K562 (cell line): ENCODE measurements at regions not wholly inside any gene's neighbourhood (a gene's known extent, or its start where the extent isn't known, plus 50 kb on each side); places are given as distances from the start of the nearest gene placed in this dataset.

Experiments used
- ATAC-seq: fragments of 200-7000 bp; cut with Tn5 transposase; 3 replicates; pipeline ENCODE4 v1.9.1; 2020; ENCODE audit warnings: moderate library complexity
- BruUV-seq: library from RNA; stranded (reverse); fragments of 400-500 nt; replicated peaks from 2 replicates; lab custom pipeline; 2021; lab: Mats Ljungman, UMichigan
- CTCF ChIA-PET: fragments of 300-600 bp; formaldehyde crosslinking; extraction: SDS; loops from one replicate; lab custom pipeline; 2021; ENCODE audit warnings: low intra/inter-chr PET ratio; lab: Yijun Ruan, JAX
- POLR2A ChIA-PET: fragments of 300-600, 350-650 bp; sonication (Branson Sonifier 250); formaldehyde crosslinking; extraction: SDS; loops from one replicate; lab custom pipeline; 2021; ENCODE audit warnings: antibody characterized with exemption, inconsistent platforms; lab: Yijun Ruan, JAX
- DNase-seq, 4 experiments: peaks; one replicate each; pipeline versions ENCODE4 v3.0.0 to v3.0.0-alpha.2; 2011 to 2018; ENCODE audit warnings: low spot score in 3 of 4, mixed read lengths in 3 of 4; ENCODE audit errors: extremely low read depth in 1 of 4
- FAIRE-seq: peaks from 2 replicates; lab custom pipeline; 2011; peaks lifted over from hg19 to GRCh38; lab: Jason Lieb, UNC
- H2AFZ ChIP-seq: 2 replicates; pipeline ENCODE4 v1.6.0; 2011; ENCODE audit warnings: low read depth, low read length, control low read depth, inconsistent platforms
- H3K27ac ChIP-seq: fragments of 200-600 bp; 3 replicates; pipeline ENCODE4 v1.8.0; 2011; ENCODE audit warnings: low read depth, mild to moderate bottlenecking, control low read depth, inconsistent platforms, low read length, moderate library complexity, mixed read lengths; ENCODE audit errors: extremely low read depth
- H3K27me3 ChIP-seq, 2 experiments: fragments of 300-600 bp in 1 of 2; 2 replicates in 1 of 2; 3 replicates in 1 of 2; pipeline versions ENCODE4 v1.6.0 to v1.8.0; 2011; ENCODE audit warnings: inconsistent platforms in 2 of 2, low read length in 2 of 2, mild to moderate bottlenecking in 1 of 2, mixed read lengths in 1 of 2, moderate library complexity in 1 of 2; ENCODE audit not compliant: control insufficient read depth in 2 of 2, insufficient read depth in 2 of 2
- H3K36me3 ChIP-seq: fragments of 300-600 bp; 3 replicates; pipeline ENCODE4 v1.8.0; 2011; ENCODE audit warnings: mild to moderate bottlenecking, low read length, inconsistent platforms; ENCODE audit not compliant: control insufficient read depth, insufficient read depth
- H3K4me1 ChIP-seq, 2 experiments: fragments of 200-600 bp in 1 of 2; replicated peaks in 1 of 2; 2 replicates in 1 of 2; 3 replicates in 1 of 2; pipeline versions ENCODE4 v1.5.1 to v1.8.0; 2011; ENCODE audit warnings: inconsistent platforms in 2 of 2, low read length in 2 of 2, mild to moderate bottlenecking in 1 of 2, mixed read lengths in 1 of 2, moderate library complexity in 1 of 2; ENCODE audit not compliant: control insufficient read depth in 2 of 2, insufficient read depth in 2 of 2
- H3K4me2 ChIP-seq: 2 replicates; pipeline ENCODE4 v1.6.1; 2011; ENCODE audit warnings: low read length, control low read depth, inconsistent platforms, mixed read lengths; ENCODE audit not compliant: insufficient read depth
- H3K4me3 ChIP-seq: fragments of 200-600 bp; sonication (generic), shearing (Covaris generic); 2 replicates; pipeline ENCODE4 v1.5.1; 2016; ENCODE audit warnings: control low read depth, inconsistent platforms
- H3K79me2 ChIP-seq: fragments of 200-600 bp; 3 replicates; pipeline ENCODE4 v1.8.0; 2011; ENCODE audit warnings: low read length, inconsistent platforms; ENCODE audit not compliant: control insufficient read depth, insufficient read depth
- H3K9ac ChIP-seq, 2 experiments: 2 replicates each; pipeline versions ENCODE4 v1.6.0 to v1.6.1; 2011; ENCODE audit warnings: low read depth in 2 of 2, low read length in 2 of 2, control low read depth in 1 of 2, inconsistent platforms in 1 of 2, mild to moderate bottlenecking in 1 of 2, mixed read lengths in 1 of 2; ENCODE audit not compliant: insufficient read depth in 1 of 2
- H3K9me1 ChIP-seq: one replicate; pipeline ENCODE4 v1.6.0; 2011; ENCODE audit warnings: inconsistent platforms, mild to moderate bottlenecking, low read length, moderate library complexity; ENCODE audit not compliant: control insufficient read depth, insufficient read depth
- H3K9me3 ChIP-seq: replicated peaks from 2 replicates; pipeline ENCODE4 v1.5.1; 2011; ENCODE audit warnings: low read depth, low read length, inconsistent platforms; ENCODE audit not compliant: control insufficient read depth, insufficient read depth
- H4K20me1 ChIP-seq: replicated peaks from 2 replicates; pipeline ENCODE4 v1.6.1; 2011; ENCODE audit warnings: low read length, inconsistent platforms, mixed read lengths; ENCODE audit not compliant: control insufficient read depth, insufficient read depth
- HNRNPL ChIP-seq: fragments of 200-400 bp; formaldehyde crosslinking; IDR thresholded peaks from 2 replicates; pipeline ENCODE4 v1.6.1; 2017; ENCODE audit warnings: low read depth, mild to moderate bottlenecking, low read length
- KAT8 ChIP-seq: fragments of 450-650 bp; IDR thresholded peaks from 2 replicates; pipeline ENCODE4 v1.6.1; 2016; ENCODE audit warnings: low read depth, mild to moderate bottlenecking
- MCM5 ChIP-seq: fragments of 450-650 bp; IDR thresholded peaks from 2 replicates; pipeline ENCODE4 v1.6.1; 2016; ENCODE audit warnings: low read depth
- NCOA2 ChIP-seq, 2 experiments: fragments of 450-650 bp; IDR thresholded peaks; 2 replicates each; pipeline ENCODE4 v1.6.1; 2018; ENCODE audit warnings: mild to moderate bottlenecking in 2 of 2, moderate library complexity in 1 of 2; ENCODE audit not compliant: partially characterized antibody in 2 of 2
- OTX1 ChIP-seq: fragments of 450-650 bp; formaldehyde crosslinking; IDR thresholded peaks from 2 replicates; pipeline ENCODE4 v1.4.0; 2022; ENCODE audit warnings: mild to moderate bottlenecking
- RNF2 ChIP-seq: sonication (generic); IDR thresholded peaks from 2 replicates; pipeline ENCODE4 v1.6.1; 2016
- SMAD1 ChIP-seq: fragments of 150-350 bp; IDR thresholded peaks from 2 replicates; pipeline ENCODE4 v1.6.1; 2014; ENCODE audit warnings: low read length, low read depth; ENCODE audit not compliant: partially characterized antibody
- STAT5B ChIP-seq: fragments of 250-450 bp; sonication (Bioruptor Pico); IDR thresholded peaks from 2 replicates; pipeline ENCODE4 v1.8.0; 2021; ENCODE audit warnings: mild to moderate bottlenecking, inconsistent platforms
- ZKSCAN1 ChIP-seq: fragments of 150-350 bp; IDR thresholded peaks from 2 replicates; pipeline ENCODE4 v1.6.1; 2016; ENCODE audit warnings: low read depth, low read length
- WGBS: fragments of 100-300 bp; shearing (Covaris generic); methylation state at CpG from one replicate; pipeline ENCODE4 v1.1.6; 2016; ENCODE audit warnings: low coverage, mixed read lengths; ENCODE audit not compliant: insufficient coverage; ENCODE audit errors: missing lambda C conversion rate; 5-methylcytosine and 5-hydroxymethylcytosine counted together
- in situ Hi-C: fragments of 300-500 bp; cut with MboI; formaldehyde crosslinking; loops from 4 replicates; pipeline ENCODE4 v1.15.0; 2018; ENCODE audit warnings: inconsistent platforms, mixed read lengths
- intact Hi-C: fragments of 100-400 bp; cut with micrococcal nuclease; formaldehyde crosslinking; loops from 2 replicates; pipeline ENCODE4 v1.14.2; 2022
- TF ChIP-seq, protein P1 (sequence below), 3 experiments: IDR thresholded peaks in 2 of 3; conservative IDR thresholded peaks in 1 of 3; 2 replicates each; pipeline ENCODE4 v1.5.1; 2011 to 2012; ENCODE audit warnings: low read length in 3 of 3, mild to moderate bottlenecking in 3 of 3, control low read depth in 2 of 3, improper control_type of control experiment in 1 of 3, inconsistent platforms in 1 of 3, low read depth in 1 of 3, mixed read lengths in 1 of 3, moderate library complexity in 1 of 3; ENCODE audit not compliant: insufficient read depth in 2 of 3
- TF ChIP-seq, protein P2 (sequence below): fragments of 250-450 bp; sonication (Bioruptor Pico); IDR thresholded peaks from 2 replicates; pipeline ENCODE4 v1.8.0; 2022; ENCODE audit warnings: moderate library complexity, mild to moderate bottlenecking, inconsistent platforms
- TF ChIP-seq, protein P3 (sequence below): fragments of 450-650 bp; IDR thresholded peaks from 2 replicates; pipeline ENCODE4 v1.7.0; 2016; ENCODE audit warnings: borderline replicate concordance
- TF ChIP-seq, protein P4 (sequence below): sonication (generic); IDR thresholded peaks from 2 replicates; pipeline ENCODE4 v1.6.1; 2016
- TF ChIP-seq, protein P5 (sequence below): fragments of 450-650 bp; conservative IDR thresholded peaks from 2 replicates; pipeline ENCODE4 v1.6.1; 2016; ENCODE audit warnings: missing genetic modification characterization, low read depth, mild to moderate bottlenecking, control low read depth, missing compliant biosample characterization

DNA sequence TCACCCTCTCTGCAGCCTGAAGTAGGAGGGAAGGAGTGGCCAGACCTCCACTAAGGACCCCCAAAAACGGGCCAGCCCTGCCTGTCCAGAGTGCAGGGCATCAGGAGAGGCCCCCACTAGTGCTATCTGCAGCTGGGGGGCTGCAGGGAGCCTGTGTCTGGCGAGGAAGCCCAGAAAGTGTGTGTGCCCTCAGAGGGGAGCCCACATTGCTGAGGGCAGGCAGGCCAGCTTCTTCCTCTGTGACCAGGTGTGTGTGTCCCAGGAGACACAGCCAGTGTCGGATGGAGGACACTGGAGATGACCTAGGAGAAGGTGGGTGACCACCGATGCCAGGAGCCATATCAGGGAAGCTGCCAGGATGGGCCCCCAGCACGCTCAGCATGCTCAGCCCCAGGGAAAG is 218.7 kb downstream of the IRX2 start:
- Histone ChIP-seq H3K9ac (no peak overlapping the region), H3K36me3 (no peaks in the 10 kb centered on the region), H3K9me3 (no peaks in the 10 kb centered on the region), H3K9me1 (no peaks in the 10 kb centered on the region), H3K4me1 (no peaks in the 10 kb centered on the region), H3K27ac (no peak overlapping the region), H3K79me2 (no peaks in the 10 kb centered on the region), H4K20me1 (no peaks in the 10 kb centered on the region; the same call in 1 of the 2 replicates), H3K4me3 (no peak overlapping the region), H3K4me2 (no peak overlapping the region), H3K27me3 (peaks cover 12 to 25% of the 10 kb centered on the region in 2 experiments; a peak in 4 of 5 replicates), H2AFZ (no peak overlapping the region)
- in situ Hi-C loops = no loop called here
- BruUV-seq = no TSS peak
- ATAC-seq = no peak
- DNase-seq = no peak
- TF ChIP-seq OTX1 (CRISPR knock-in tag) = no peak
- TF ChIP-seq, protein P1, sequence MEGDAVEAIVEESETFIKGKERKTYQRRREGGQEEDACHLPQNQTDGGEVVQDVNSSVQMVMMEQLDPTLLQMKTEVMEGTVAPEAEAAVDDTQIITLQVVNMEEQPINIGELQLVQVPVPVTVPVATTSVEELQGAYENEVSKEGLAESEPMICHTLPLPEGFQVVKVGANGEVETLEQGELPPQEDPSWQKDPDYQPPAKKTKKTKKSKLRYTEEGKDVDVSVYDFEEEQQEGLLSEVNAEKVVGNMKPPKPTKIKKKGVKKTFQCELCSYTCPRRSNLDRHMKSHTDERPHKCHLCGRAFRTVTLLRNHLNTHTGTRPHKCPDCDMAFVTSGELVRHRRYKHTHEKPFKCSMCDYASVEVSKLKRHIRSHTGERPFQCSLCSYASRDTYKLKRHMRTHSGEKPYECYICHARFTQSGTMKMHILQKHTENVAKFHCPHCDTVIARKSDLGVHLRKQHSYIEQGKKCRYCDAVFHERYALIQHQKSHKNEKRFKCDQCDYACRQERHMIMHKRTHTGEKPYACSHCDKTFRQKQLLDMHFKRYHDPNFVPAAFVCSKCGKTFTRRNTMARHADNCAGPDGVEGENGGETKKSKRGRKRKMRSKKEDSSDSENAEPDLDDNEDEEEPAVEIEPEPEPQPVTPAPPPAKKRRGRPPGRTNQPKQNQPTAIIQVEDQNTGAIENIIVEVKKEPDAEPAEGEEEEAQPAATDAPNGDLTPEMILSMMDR (IDR thresholded peaks at IDR 0.05 in 2 of 3, conservative IDR thresholded peaks at IDR 0.05 in 1 of 3; ENCODE audit: insufficient read depth in 2 of 3, low read depth in 1 of 3, low read length in 3 of 3) = no peak
- TF ChIP-seq, protein P2, sequence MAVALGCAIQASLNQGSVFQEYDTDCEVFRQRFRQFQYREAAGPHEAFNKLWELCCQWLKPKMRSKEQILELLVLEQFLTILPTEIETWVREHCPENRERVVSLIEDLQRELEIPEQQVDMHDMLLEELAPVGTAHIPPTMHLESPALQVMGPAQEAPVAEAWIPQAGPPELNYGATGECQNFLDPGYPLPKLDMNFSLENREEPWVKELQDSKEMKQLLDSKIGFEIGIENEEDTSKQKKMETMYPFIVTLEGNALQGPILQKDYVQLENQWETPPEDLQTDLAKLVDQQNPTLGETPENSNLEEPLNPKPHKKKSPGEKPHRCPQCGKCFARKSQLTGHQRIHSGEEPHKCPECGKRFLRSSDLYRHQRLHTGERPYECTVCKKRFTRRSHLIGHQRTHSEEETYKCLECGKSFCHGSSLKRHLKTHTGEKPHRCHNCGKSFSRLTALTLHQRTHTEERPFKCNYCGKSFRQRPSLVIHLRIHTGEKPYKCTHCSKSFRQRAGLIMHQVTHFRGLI (CRISPR knock-in tag) = no peak
- no peak for TF ChIP-seq KAT8
- TF ChIP-seq, protein P3, sequence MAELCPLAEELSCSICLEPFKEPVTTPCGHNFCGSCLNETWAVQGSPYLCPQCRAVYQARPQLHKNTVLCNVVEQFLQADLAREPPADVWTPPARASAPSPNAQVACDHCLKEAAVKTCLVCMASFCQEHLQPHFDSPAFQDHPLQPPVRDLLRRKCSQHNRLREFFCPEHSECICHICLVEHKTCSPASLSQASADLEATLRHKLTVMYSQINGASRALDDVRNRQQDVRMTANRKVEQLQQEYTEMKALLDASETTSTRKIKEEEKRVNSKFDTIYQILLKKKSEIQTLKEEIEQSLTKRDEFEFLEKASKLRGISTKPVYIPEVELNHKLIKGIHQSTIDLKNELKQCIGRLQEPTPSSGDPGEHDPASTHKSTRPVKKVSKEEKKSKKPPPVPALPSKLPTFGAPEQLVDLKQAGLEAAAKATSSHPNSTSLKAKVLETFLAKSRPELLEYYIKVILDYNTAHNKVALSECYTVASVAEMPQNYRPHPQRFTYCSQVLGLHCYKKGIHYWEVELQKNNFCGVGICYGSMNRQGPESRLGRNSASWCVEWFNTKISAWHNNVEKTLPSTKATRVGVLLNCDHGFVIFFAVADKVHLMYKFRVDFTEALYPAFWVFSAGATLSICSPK = no peak
- no peak for TF ChIP-seq MCM5
- no peak for TF ChIP-seq SMAD1
- TF ChIP-seq ZKSCAN1 = no peak
- TF ChIP-seq, protein P4, sequence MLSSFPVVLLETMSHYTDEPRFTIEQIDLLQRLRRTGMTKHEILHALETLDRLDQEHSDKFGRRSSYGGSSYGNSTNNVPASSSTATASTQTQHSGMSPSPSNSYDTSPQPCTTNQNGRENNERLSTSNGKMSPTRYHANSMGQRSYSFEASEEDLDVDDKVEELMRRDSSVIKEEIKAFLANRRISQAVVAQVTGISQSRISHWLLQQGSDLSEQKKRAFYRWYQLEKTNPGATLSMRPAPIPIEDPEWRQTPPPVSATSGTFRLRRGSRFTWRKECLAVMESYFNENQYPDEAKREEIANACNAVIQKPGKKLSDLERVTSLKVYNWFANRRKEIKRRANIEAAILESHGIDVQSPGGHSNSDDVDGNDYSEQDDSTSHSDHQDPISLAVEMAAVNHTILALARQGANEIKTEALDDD = no peak
- TF ChIP-seq STAT5B (CRISPR knock-in tag) = no peak
- TF ChIP-seq NCOA2 (IDR thresholded peaks at IDR 0.05; ENCODE audit: partially characterized antibody in 2 of 2) = no peak
- TF ChIP-seq RNF2 = no peak
- TF ChIP-seq, protein P5, sequence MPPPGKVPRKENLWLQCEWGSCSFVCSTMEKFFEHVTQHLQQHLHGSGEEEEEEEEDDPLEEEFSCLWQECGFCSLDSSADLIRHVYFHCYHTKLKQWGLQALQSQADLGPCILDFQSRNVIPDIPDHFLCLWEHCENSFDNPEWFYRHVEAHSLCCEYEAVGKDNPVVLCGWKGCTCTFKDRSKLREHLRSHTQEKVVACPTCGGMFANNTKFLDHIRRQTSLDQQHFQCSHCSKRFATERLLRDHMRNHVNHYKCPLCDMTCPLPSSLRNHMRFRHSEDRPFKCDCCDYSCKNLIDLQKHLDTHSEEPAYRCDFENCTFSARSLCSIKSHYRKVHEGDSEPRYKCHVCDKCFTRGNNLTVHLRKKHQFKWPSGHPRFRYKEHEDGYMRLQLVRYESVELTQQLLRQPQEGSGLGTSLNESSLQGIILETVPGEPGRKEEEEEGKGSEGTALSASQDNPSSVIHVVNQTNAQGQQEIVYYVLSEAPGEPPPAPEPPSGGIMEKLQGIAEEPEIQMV (tag) = no peak
- TF ChIP-seq HNRNPL = no peak
- CTCF ChIA-PET = no interaction called here
- 0% methylated on average over 5 of the region's 5 CpGs for WGBS
- POLR2A ChIA-PET = no interaction called here
- no peak for FAIRE-seq
- intact Hi-C loops = no loop called here
